ENCODE measurements at regions not wholly inside any gene's neighbourhood (a gene's known extent, or its start where the extent isn't known, plus 50 kb on each side); places are given as distances from the start of the nearest gene placed in this dataset.
A peak's percentile ranks its signal among the peaks of the same experiment; 100 is the strongest.

DNA sequence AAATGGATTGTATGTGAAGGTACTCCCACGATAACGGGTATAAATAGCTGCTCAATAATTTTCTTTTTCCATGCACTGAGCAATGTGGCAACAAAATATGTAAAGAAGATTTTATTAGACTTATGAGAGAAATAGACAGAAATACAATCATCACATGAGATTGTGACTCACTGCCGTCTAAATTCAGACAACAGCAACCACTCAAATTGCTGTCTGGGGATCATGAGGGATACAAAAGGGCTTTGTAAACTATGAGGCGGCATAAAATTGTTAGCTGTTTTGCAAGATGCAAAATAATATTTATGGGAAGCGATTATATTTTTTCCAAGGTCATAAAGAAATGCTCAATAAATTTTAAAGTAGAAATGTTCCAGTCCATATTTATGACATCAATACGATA lies 259.1 kb upstream of the AGAP1 start:
- Histone ChIP-seq H3K36me3 (no peaks in the 10 kb centered on the region), H3K4me3 (ENCODE audit: low read depth, low read length) (no peak overlapping the region), H3K9me3 (no peaks in the 10 kb centered on the region), H3K27me3 (peaks cover 4% of the 10 kb centered on the region), H3K4me1 (no peaks in the 10 kb centered on the region)
- TF ChIP-seq, protein P1, sequence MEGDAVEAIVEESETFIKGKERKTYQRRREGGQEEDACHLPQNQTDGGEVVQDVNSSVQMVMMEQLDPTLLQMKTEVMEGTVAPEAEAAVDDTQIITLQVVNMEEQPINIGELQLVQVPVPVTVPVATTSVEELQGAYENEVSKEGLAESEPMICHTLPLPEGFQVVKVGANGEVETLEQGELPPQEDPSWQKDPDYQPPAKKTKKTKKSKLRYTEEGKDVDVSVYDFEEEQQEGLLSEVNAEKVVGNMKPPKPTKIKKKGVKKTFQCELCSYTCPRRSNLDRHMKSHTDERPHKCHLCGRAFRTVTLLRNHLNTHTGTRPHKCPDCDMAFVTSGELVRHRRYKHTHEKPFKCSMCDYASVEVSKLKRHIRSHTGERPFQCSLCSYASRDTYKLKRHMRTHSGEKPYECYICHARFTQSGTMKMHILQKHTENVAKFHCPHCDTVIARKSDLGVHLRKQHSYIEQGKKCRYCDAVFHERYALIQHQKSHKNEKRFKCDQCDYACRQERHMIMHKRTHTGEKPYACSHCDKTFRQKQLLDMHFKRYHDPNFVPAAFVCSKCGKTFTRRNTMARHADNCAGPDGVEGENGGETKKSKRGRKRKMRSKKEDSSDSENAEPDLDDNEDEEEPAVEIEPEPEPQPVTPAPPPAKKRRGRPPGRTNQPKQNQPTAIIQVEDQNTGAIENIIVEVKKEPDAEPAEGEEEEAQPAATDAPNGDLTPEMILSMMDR (IDR thresholded peaks at IDR 0.05; ENCODE audit: low read depth, low read length), result no peak
- DNase-seq, result no peak

DNA sequence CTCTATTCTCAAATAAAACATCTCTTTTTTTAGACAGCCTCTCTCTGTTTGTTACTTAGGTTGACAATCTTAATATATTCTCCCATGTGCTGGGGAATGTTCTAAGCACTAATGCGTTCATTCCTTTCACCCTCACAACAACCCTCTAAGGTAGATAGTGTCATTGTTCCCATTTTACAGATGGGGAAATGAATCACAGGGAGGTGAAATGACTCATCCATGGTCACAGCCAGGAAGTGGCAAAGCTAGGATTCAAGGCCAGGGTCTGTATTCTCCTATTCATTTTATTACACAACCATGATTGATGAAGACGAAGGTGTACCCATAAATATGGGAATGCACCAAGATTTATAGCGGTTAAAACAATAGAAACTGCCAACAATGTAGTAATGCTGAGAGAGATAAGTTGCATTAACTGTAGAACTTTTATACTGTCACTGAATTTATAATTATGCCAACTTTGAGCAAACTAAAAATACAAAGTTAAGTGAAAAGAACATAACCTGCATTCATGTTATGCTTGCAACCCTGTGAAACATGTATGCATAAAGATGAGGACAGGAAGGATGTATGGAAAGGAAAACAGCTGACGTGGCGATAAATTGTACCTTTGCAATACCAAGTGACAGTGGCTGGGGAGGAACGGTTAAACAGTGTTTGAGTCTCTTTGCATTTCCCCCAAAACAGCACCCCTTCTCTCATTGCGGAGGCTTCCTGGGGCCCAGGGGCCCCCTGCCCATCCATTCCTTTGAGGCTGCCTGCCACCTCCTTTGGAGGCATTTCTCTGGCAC lies 257.7 kb upstream of the AGAP1 start:
- Histone ChIP-seq H3K4me3 (ENCODE audit: low read depth, low read length) (no peak overlapping the region), H3K36me3 (no peaks in the 10 kb centered on the region), H3K4me1 (no peaks in the 10 kb centered on the region), H3K27me3 (no peaks in the 10 kb centered on the region; the same call in 1 of the 2 replicates), H3K9me3 (no peaks in the 10 kb centered on the region)
- TF ChIP-seq, protein P1 (IDR thresholded peaks at IDR 0.05; ENCODE audit: low read depth, low read length), result no peak
- no peak for DNase-seq

DNA sequence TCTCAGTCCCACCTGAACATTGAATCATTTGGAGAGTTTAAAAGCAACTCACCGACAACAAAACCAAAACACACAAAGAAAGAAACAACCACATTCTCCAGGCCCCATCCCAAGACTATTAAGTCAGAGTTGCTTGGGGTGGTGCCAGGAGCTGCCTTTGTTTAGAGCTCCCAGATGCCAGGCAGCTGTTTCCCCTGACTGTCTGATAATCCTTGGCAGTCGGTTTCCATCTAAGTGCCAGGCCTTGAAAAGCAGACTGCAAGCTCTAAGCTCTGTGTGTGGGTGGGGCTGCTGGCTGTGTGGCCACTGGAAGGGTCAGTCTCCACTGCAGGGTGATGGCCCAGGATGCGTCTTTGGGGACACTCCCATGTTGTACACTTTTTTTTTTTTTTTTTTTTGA lies 255.3 kb upstream of the AGAP1 start:
- Histone ChIP-seq H3K4me1 (no peaks in the 10 kb centered on the region), H3K9me3 (no peaks in the 10 kb centered on the region), H3K4me3 (ENCODE audit: low read depth, low read length) (no peak overlapping the region), H3K27me3 (no peaks in the 10 kb centered on the region; the same call in 1 of the 2 replicates), H3K36me3 (no peaks in the 10 kb centered on the region)
- TF ChIP-seq, protein P1 (IDR thresholded peaks at IDR 0.05; ENCODE audit: low read depth, low read length), result no peak
- peak; percentile 18 for DNase-seq

DNA sequence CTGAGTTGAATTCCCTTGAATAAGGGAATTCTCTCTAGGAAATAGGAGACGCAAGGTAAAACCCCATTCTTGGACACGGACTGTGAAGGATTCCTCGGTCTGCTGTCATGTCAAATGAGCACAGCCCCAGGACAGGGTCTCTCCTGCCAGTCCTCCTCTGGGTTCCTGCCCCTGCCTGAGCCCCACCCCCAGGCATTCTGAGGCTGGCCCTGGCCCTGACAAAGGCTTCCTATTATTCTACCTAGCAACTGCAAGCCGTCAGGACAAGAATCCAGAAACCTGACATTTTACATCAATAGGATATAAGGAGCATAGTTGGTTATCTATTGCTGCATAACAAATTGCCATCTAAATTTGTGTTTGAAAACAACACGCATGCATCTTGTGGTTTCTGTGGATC lies 253.3 kb upstream of the AGAP1 start:
- Histone ChIP-seq H3K36me3 (no peaks in the 10 kb centered on the region), H3K4me1 (no peaks in the 10 kb centered on the region), H3K27me3 (no peaks in the 10 kb centered on the region; the same call in 1 of the 2 replicates), H3K4me3 (ENCODE audit: low read depth, low read length) (no peak overlapping the region), H3K9me3 (no peaks in the 10 kb centered on the region)
- TF ChIP-seq, protein P1 (IDR thresholded peaks at IDR 0.05; ENCODE audit: low read depth, low read length), result no peak
- DNase-seq, result no peak

DNA sequence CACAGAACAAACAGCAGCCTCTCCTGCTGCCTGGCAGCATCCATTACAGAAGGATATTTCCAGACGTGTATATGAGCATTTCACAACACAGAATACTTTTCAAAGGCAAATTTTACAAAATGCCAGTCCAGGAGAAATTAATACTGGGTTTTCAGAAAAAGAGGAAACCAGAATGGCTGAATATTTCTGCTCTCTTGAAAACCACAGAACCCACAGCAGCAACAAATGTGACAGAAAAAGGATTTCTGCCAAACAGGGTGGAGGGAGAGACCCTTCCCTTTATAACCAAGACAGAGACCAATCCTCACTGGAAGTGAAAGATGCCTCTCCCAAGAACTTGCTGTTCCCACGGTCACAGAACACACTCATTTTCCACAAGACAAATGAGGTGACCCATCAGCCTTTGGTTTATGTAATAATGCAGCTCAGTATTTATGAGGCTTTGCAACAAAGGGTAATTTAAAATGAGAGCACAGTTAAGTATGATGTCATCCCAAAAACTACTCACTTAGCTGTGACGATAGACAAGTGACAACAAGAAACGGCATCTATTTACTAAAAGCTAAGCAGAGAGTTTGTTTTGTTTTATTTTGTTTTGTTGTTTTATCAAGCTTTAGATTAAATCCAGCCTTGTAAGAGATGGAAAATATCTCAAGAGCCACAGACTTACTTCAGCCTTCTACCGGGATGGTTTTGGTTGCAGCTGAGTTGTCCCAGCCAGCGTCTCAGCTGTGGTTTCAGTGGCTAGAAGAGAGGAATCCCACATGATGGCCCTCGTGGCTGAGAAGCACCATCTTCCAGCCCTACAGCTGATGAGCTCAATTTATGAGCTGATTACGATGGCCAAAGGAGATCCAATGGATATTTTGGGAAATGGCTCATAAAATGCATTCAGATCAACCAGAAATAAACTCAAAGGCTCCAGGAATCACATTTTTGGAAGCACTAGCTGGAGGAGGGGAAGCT lies 249.3 kb upstream of the AGAP1 start:
- Histone ChIP-seq H3K27me3 (peaks cover 6% of the 10 kb centered on the region), H3K36me3 (no peaks in the 10 kb centered on the region), H3K4me1 (no peaks in the 10 kb centered on the region), H3K9me3 (no peaks in the 10 kb centered on the region), H3K4me3 (ENCODE audit: low read depth, low read length) (no peak overlapping the region)
- TF ChIP-seq, protein P1 (IDR thresholded peaks at IDR 0.05; ENCODE audit: low read depth, low read length), result no peak
- no peak for DNase-seq

All from BE2C (cell line).